ENCODE measurements at regions not wholly inside any gene's neighbourhood (a gene's known extent, or its start where the extent isn't known, plus 50 kb on each side); places are given as distances from the start of the nearest gene placed in this dataset.
"Not testable (repeated sequence)": the region's sequence is repeated elsewhere in the genome, so short reads cannot be mapped to it uniquely, and the experiment has no call there.

DNA sequence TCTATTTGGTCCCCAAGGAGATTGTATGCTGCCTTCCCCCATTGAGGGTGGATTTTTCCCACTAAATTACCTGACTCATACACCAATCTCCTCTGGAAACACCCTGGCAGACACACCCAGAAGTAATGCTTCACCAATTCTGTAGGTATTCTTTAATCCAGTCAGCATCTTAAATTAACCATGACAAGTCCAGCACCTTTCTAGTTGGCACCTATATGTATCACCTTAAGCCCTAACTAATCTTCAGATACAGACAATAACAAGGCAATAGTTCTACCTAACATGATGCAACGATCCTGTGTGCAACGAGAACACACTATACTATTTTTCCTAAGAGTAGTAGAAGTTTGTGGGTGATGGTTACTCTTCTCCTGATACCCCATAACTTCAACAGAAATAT lies 473.3 kb upstream of the NPAP1 start:
- DNase-seq, result not testable (repeated sequence)

DNA sequence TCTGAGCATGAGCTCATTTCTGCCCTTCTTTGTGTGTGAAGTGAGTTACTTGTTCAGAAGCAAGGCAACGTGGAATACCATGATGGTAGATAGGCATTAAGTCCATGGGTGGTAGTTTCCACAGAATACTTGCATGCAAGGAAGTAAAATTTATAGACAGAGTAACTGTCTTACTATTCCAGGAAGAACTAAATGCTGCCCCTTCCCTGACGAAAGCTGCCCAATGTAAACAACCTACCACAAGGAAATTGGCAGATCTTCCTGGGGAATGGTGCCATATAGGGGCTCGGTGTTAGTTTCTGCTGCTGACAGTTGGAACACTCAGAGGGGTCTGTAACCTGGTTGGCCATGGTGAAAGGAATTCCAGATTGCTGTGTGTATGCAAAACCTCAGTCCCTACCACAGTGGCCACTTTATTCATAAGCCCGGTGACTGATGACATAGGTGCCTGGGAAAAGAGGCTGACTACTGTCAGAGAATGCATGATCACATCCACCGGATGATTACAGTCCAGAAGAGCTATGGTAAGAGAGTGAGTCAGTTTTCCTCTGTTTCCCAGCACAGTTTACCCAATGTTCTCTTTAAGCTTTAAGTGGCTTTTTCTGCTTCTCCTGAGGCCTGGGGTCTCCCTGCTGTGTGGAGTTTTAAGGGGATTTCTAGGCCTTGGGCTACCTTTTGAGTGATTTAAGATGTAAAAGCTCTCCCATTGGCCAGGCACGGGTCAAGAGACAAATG lies 463.7 kb upstream of the NPAP1 start:
- not testable (repeated sequence) for DNase-seq

DNA sequence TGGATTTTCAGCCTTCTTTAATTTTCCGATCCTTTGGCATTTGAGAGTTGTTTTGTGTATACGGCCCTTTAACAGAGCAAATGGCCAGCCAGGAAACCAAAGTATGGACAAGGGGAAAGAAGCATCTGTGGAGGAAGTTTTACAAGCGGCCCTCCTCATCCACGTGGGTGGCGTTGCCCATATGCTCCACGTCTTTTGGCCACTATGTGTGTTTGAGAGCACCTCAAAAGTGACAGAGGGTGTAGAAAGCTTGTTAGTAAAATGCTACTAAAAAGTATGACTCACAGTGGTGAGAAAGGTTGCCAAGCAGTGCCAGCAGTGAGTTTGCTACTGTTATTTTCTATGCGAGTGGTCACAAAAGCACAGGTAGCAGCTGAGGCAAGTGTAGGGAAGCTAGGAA lies 451.8 kb upstream of the NPAP1 start:
- DNase-seq, result no peak

DNA sequence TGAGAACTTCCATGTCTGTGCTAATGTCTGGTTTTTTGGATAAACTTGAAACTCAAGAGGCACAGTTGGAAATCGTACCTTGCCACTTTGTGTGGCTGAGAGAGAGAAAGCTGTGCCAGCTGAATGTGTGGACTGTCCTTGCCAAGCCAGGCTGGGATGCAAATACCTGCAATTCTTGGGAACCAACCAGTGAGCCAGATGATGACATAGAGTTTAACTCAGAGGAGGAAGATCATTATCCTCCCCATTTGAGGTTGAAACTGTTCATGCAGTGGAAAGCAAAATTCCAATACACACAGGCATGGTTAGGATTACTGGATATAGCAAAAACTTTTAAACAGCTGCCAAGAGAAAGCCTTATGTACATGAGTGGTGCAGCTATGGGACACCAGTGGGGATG lies 451.4 kb upstream of the NPAP1 start:
- no peak for DNase-seq

DNA sequence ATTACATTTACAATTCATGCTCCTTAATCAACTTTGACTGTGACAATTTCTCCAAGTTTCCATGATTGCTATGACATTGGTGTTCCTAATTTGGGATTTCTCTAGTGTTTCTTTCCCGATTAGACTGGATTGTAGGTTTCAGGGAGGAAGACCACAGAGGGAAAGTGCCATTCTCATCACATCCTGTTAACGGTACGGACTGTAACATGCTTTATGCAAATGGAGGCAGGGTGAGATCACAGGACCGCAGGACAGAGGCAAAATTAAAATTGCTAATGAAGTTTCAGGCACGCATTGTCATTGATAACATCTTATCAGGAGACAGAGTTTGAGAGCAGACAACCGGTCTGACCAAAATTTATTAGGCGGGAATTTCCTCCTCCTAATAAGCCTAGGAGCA lies 446.7 kb upstream of the NPAP1 start:
- not testable (repeated sequence) for DNase-seq

DNA sequence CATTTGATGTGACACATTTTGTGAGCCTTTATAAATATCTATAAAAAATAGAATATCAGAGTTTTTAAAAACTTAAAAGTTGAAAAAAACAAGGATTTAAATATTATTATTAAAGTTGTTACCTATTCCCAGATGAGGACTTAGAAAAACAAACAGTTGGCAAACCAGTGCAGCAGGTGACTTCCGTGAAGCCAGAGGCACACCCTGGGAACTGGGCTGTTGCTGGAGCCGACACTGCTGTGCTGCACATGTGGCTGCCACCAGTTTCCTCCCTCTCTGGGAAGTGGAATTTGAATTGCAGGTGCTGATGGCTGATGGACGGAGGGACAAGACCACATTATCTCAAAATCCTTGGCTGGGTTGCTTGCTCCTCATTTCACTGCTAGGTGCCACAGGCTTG lies 442.4 kb upstream of the NPAP1 start:
- not testable (repeated sequence) for DNase-seq

DNA sequence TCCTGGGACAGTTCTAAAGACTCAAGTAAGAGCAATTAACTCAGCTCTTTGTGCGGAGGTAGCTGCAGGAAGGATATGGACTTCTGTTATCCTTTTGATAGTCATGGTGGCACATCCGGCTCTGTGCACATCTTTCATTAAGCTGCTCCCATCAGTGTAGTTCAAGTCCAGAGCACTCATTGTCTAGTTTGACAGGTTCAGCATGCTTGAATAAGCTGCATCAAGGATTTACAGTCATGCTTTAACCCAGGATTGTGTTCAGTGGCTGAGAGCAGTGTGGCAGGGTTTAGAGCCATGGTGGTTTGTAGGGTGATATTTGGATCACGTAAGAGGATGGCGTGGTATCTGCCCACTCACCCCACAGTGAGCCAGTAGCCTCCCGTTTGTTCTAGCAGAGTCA lies 435.0 kb upstream of the NPAP1 start:
- DNase-seq, result not testable (repeated sequence)

DNA sequence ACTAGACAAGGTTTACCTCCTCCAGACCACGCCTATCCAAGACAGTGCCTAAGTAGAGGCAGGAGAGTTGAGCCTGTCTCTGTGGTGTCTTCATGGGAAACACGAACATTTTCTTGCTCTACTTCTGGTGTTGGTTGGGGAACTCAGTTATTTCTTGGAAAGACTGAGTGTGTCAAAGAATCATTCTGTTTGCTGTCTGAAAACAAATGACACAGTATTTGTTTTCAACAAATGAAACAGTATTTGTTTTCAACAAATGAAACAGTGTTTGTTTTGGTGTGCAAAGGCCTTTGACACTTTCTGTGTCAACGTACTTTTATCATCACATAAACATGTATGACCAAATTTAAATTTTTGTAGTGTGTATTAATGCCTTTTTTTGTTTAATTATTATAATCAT lies 416.5 kb upstream of the NPAP1 start:
- not testable (repeated sequence) for DNase-seq

DNA sequence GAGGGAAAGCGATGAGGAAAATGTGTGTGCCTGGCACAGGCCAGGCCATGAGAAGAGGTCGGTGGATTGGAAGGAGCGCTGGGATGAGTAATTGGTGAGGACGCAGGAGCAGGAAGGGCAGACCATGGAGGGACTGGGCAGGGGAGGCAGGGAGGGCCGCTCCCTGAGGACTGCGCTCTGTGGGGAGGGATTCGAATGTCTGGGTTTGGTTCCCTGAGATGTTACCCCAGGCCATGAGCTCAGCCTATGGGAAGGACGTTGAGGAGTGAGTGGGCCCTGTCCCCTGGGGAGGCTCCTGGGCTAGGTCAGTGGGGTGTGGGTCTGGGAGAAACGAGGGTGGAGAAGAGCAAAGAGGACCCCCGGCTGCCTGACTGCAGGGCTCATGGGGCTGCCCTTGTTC lies 415.2 kb upstream of the NPAP1 start:
- DNase-seq, result not testable (repeated sequence)

DNA sequence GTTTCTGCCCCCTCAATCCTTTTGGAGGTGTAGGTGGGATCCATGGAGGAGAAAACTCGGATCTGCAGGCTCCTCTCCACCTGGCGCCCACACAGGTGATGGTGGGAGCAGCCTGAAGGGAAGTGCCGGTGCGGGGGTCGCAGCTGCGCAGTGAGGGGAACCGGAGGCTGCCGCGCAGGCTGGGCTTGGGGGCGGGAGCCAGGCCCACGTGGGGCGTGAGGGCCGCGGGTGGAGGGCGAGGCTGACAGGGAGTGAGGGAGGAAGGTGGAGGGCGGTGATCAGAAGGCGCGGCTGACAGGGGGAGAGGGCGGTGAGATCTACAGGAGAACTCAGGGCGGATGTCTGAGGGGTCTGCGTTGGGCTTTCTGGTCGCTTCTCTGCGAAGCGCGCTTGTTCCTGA lies 414.7 kb upstream of the NPAP1 start:
- not testable (repeated sequence) for DNase-seq

DNA sequence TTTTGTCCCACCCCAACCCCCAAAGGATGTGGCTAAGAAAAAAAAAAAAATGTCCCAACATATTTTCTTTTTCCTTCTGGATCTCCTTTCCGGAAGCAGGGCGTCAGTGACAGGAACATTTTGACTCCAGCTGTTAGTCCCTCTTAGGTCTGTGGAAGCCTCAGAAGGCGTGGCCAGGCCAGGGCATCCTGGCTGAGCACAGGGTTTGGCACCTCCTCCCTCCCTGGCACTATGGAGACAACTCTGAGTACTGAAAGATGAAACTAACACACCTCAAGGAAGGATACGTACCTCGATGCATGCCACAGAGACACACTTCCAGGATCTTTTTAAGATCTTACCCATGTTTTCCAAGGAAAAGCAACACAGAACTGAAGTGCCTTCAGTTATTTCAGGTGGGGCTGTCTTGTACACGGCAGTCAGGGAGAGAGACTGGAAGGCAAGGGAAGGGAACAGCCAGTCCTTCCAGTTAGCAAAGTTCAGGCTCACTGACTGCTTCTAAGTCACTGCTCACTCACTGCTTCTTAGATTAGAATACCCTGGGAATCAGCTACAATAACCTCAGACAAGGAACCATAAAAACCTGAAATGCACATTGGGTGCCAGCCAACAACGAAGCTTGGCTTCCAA lies 406.9 kb upstream of the NPAP1 start:
- DNase-seq, result not testable (repeated sequence)

DNA sequence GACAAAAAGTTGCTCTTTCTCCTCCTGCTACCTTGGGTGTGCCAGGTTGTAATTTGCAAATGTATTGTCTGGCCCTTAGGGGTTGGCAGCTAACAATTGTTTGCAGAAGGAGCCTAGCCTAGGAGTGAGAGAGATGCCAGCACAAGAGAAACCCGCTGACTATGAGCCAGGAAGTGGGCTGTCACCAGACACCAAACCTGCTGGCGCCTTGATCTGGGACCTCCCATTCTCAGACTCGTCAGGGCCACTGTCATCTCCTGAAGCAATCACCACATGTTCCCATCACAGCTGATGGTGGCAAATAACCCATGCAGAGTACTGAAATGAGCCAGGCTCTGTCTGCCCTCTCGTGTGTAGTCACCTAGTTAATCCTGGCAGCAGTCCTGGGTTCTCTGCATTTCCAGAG lies 406.4 kb upstream of the NPAP1 start:
- DNase-seq, result no peak

DNA sequence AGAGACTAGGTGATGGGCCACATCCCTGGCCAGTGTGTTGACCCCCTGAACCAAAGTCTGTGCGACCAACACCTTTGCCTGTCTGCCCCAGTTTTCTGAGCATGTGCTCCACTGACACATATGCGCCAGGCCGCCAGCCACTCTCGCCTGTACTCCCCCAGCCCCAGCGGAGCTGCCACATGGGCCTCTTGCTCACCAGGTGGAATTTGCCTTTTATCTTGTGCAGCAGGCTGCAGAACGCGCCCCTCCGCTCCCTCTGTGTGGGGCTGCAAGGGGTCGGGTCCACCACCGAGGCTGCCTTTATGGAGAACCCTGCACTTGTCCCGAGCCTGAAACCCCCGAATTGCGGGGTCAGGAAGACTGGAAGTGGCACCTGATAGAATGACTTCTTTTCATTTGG lies 405.7 kb upstream of the NPAP1 start:
- no peak for DNase-seq

DNA sequence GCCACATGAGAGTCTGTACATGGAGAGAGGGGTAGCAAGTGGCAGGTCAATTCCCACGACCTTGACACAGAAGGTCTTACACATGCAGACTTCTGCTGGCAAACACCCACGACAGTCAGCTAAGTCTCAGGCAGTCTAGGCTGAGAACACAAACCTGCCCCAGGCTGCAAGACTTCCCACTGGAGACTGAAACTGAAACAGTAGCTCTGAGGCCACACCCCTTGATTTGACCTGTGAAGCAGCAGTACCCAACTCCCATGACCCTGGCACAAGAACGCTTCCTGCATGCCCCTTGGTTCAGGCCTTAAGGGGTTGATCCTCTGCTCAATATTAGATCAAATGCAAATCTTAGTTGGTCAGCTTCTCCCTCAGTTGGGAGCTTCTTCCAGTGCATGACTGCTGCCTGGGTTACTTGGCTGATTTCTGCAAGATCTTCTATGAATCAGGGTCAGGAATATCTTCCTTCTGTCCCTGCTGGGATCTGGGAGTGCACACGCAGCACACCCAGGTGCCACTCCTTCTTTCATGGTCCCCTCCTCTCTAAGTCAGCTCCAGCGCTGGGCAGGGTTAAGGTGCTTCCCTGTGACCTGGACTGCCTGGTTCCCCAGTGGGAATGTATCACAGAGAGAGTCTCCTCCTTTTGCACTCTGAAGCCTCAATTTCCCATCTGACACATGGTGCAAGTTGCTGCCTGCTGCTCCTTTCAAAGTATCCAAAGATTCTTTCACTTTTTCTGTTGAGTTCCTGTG lies 403.9 kb upstream of the NPAP1 start:
- not testable (repeated sequence) for DNase-seq

DNA sequence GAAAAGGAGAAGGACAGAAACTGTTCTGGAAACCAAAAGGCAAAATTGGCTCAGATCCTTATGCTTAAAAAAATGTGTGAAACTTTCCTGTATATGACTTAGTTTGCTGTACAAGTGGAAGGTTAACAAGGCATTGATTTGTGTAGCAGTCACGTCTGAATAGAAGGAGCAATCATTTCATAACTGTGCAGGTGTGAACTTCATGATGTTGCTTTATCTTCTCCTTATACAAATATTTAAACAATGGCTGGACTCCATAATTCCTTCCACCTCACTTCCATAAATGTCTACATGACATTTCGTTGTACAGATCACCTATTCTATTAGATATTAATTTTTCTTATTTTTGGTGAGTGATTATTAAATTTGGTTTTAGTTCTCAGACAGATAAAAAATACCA lies 382.7 kb upstream of the NPAP1 start:
- no peak for DNase-seq

DNA sequence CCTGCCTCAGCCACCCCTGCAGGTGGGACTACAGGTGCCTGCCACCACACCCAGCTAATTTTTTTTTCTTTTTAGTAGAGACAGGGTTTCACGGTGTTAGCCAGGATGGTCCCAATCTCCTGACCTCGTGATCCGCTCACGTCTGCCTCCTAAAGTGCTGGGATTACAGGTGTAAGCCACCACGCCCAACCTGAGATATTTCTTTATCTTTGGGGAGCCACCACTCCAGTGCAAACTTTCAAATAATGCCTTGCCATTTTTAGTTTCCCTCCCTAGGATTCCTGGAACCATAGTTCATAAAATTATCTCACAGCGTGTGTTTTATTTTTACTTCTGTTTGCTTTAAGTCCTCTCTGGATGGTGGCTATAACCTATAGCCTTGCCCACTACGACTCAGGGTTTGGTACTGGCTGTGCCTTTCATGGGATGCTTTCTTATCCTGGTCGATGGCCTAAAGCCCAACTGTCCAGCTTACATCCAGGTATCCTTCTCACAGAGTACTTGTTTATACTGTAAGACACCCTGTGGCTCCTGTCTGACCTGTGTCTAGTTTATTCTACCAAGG lies 374.7 kb upstream of the NPAP1 start:
- DNase-seq, result not testable (repeated sequence)

DNA sequence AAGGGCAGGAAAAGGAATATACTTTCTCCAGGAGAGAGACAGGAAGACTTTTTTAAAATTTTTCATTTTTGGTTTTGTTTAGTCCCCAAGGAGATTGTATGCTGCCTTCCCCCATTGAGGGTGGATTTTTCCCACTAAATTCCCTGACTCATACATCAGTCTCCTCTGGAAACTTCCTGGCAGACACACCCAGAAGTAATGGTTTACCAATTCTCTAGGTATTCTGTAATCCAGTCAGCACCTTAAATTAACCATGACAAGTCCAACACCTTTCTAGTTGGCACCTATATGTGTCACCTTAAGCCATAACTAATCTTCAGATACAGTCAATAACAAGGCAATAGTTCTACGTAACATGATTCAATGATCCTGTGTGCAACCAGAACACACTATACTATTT lies 373.6 kb upstream of the NPAP1 start:
- not testable (repeated sequence) for DNase-seq

DNA sequence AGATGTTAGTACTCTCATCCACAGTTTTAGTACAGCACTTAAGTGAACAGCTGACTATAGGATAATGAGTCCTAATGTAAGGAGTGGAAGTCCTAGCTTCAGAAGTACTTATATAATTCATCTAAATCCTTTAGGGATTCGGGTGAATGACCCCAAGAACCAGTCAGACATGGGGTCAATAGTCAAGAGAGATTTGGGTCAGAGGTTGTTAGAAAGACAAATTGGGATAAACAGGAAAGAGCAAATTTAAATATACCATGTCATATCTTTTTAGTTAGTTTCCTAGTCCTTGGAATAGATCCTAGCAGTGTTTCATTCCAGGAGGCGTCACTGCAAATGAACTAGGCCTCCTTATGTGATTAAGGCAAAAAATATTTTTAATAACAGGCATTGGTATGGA lies 370.8 kb upstream of the NPAP1 start:
- not testable (repeated sequence) for DNase-seq

DNA sequence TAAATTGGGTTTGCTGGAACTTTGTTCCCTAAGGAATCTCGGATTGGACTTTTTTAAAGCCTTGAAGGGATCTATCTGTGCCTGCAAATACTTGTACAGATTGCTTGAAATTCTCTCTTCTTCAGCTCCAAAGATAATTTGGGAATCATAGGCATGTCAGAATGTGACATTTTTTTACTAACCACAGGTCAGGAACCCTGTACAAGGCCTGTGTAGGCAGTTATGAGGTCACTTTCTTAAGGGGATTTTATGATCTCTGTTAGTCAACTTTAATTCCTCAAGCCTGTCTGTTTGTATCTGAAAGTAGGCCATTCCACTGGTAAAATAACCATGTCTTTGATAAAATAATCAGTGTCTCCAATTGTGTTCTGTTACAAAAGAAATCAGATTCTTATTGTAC lies 369.9 kb upstream of the NPAP1 start:
- DNase-seq, result not testable (repeated sequence)

DNA sequence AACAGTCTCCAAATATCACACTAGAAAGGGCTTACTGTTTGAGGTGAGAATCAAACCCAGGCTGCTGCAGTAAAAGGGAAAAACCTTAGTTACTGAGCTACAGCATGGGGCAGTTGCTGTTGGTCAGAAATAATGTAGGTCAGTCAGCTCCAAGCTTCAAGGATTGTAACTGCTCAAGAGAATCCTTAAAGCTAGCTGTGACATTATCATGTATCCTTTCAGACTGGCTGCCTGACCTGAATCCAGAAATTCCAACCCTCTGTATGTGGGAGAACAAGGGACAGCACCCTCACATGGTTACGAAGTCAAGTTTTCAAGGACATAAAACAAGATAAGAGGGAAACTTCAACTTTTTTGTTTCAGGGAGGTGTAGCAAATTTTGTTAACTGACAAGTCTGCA lies 365.9 kb upstream of the NPAP1 start:
- DNase-seq, result not testable (repeated sequence)

DNA sequence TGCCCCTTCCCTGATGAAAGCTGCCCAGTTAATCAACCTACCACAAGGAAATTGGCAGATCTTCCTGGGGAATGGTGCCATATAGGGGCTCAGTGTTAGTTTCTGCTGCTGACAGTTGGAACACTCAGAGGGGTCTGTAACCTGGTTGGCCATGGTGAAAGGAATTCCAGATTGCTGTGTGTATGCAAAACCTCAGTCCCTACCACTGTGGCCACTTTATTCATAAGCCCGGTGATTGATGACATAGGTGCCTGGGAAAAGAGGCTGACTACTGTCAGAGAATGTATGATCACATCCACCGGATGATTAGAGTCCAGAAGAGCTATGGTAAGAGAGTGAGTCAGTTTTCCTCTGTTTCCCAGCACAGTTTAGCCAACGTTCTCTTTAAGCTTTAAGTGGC lies 363.9 kb upstream of the NPAP1 start:
- DNase-seq, result not testable (repeated sequence)

DNA sequence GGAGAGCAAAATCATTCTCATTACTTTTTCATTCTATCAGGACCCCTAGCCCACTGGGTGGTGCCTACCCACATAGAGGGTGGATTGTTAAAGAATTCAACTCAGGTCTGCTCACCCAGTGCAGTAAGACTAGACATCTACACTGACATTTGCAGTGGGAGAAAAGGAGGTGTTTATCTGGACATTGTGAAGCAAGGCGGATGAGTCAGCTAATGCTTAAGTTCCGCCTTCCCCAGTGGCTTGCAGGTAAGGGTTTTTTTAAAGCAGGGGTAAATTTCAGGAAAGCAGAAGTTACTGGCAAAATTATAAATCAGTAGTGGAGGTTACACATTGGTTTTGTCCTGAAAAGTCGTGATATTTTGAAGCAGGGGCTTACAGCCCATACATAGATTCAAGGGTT lies 359.2 kb upstream of the NPAP1 start:
- not testable (repeated sequence) for DNase-seq

DNA sequence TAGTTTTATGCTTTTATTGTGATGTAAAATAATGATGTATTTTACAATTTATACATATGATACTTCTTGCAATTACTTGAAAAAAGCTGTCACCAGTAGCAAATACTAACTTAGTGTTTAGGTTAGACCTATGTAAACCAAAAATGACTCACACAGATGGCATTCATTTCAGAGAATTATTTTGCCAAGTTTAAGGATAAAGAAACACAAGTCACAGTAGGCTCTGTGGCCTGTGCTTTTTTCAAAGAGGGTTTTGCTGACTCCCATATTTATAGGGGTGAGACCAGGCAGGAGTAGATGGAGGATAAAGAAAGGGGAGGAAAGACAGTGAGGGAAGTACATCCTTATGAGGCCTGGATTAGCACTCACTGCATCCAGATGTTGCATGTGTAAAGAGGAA lies 356.6 kb upstream of the NPAP1 start:
- no peak for DNase-seq

Measured in T-helper 2 cell (primary cell).